NCI-H510A treated with DMSO at 0.1 percent for 48 hours (cell line): ENCODE measurements at regions not wholly inside any gene's neighbourhood (a gene's known extent, or its start where the extent isn't known, plus 50 kb on each side); places are given as distances from the start of the nearest gene placed in this dataset.

ENCODE experiments used
- DNase-seq: peaks from one replicate; lab custom pipeline; 2025; lab: John Stamatoyannopoulos, UW

- no peak for DNase-seq
Measured at GRCh38 chr2:56102098-56102497, 81.7 kb upstream of the CCDC85A start.

- no peak for DNase-seq
Measured at GRCh38 chr2:56102866-56103265, 80.9 kb upstream of the CCDC85A start.

GRCh38 chr2:56104962-56105361, 78.8 kb upstream of the CCDC85A start:
- no peak for DNase-seq

- DNase-seq, result no peak
Measured at GRCh38 chr2:56107502-56108220, 76.1 kb upstream of the CCDC85A start.

- DNase-seq, result no peak
Measured at GRCh38 chr2:56108806-56109205, 75.0 kb upstream of the CCDC85A start.

GRCh38 chr2:56109994-56110393, 73.8 kb upstream of the CCDC85A start:
- no peak for DNase-seq

- DNase-seq, result no peak
Measured at GRCh38 chr2:56113382-56113975, 70.3 kb upstream of the CCDC85A start.

GRCh38 chr2:56117764-56118163, 66.0 kb upstream of the CCDC85A start:
- no peak for DNase-seq

- no peak for DNase-seq
Measured at GRCh38 chr2:56118474-56118873, 65.3 kb upstream of the CCDC85A start.

GRCh38 chr2:56121995-56122394, 61.8 kb upstream of the CCDC85A start:
- DNase-seq, result no peak

GRCh38 chr2:56123538-56123937, 60.3 kb upstream of the CCDC85A start:
- DNase-seq, result no peak

- no peak for DNase-seq
Measured at GRCh38 chr2:56127010-56127409, 56.8 kb upstream of the CCDC85A start.

GRCh38 chr2:56127463-56128152, 56.2 kb upstream of the CCDC85A start:
- peak; percentile 56 for DNase-seq

- DNase-seq, result no peak
Measured at GRCh38 chr2:56128235-56128634, 55.6 kb upstream of the CCDC85A start.

- DNase-seq, result peak; percentile 12
Measured at GRCh38 chr2:56130463-56131070, 53.2 kb upstream of the CCDC85A start.

GRCh38 chr2:56132138-56132537, 51.7 kb upstream of the CCDC85A start:
- DNase-seq, result peak; percentile 39

GRCh38 chr2:56133441-56133840, 50.3 kb upstream of the CCDC85A start:
- DNase-seq, result no peak

GRCh38 chr2:56133931-56134629, 49.7 kb upstream of the CCDC85A start:
- no peak for DNase-seq
